ENCODE measurements at regions not wholly inside any gene's neighbourhood (a gene's known extent, or its start where the extent isn't known, plus 50 kb on each side); places are given as distances from the start of the nearest gene placed in this dataset.

GRCh38 chr3:117625174-117625573 lies 915.6 kb downstream of the TUSC7 start:
- no peak for TF ChIP-seq CTCF (IDR thresholded peaks at IDR 0.05)
- no peak for TF ChIP-seq POLR2A (IDR thresholded peaks at IDR 0.05)

Measured in right lobe of liver (tissue), 4 donors.